Ishikawa (cell line): ENCODE measurements at regions not wholly inside any gene's neighbourhood (a gene's known extent, or its start where the extent isn't known, plus 50 kb on each side); places are given as distances from the start of the nearest gene placed in this dataset.

Experiments
- CEBPB ChIP-seq: IDR thresholded peaks from 2 replicates; pipeline ENCODE4 v1.6.1; 2012
- CREB1 ChIP-seq: IDR thresholded peaks from 2 replicates; pipeline ENCODE4 v1.6.1; 2012; ENCODE audit warnings: low read depth
- EGR1 ChIP-seq: IDR thresholded peaks from 2 replicates; pipeline ENCODE4 v1.6.1; 2012
- EP300 ChIP-seq: IDR thresholded peaks from 2 replicates; pipeline ENCODE4 v1.6.1; 2012; ENCODE audit warnings: borderline replicate concordance
- FOXM1 ChIP-seq: IDR thresholded peaks from 2 replicates; pipeline ENCODE4 v1.6.1; 2012; ENCODE audit warnings: low read depth, borderline replicate concordance
- MAX ChIP-seq: IDR thresholded peaks from 2 replicates; pipeline ENCODE4 v1.6.1; 2012
- NFIC ChIP-seq: IDR thresholded peaks from 2 replicates; pipeline ENCODE4 v1.6.1; 2012
- RAD21 ChIP-seq: IDR thresholded peaks from 2 replicates; pipeline ENCODE4 v1.6.1; 2012; ENCODE audit warnings: low read depth
- REST ChIP-seq: IDR thresholded peaks from 2 replicates; pipeline ENCODE4 v1.6.1; 2012; ENCODE audit warnings: low read depth, mild to moderate bottlenecking
- TAF1 ChIP-seq: IDR thresholded peaks from 2 replicates; pipeline ENCODE4 v1.6.1; 2012; ENCODE audit warnings: low read depth, mild to moderate bottlenecking
- TCF12 ChIP-seq: IDR thresholded peaks from 2 replicates; pipeline ENCODE4 v1.6.1; 2012; ENCODE audit warnings: low read depth
- TEAD4 ChIP-seq: IDR thresholded peaks from 2 replicates; pipeline ENCODE4 v1.6.1; 2012
- USF1 ChIP-seq: IDR thresholded peaks from 2 replicates; pipeline ENCODE4 v1.6.1; 2012
- YY1 ChIP-seq: IDR thresholded peaks from 2 replicates; pipeline ENCODE4 v1.6.1; 2012; ENCODE audit warnings: low read depth
- ZBTB7A ChIP-seq: IDR thresholded peaks from 2 replicates; pipeline ENCODE4 v1.6.1; 2012; ENCODE audit warnings: low read depth

- no peak for TF ChIP-seq EP300
- no peak for TF ChIP-seq ZBTB7A
- TF ChIP-seq YY1: no peak
- TF ChIP-seq MAX: no peak
- TF ChIP-seq USF1: no peak
- no peak for TF ChIP-seq FOXM1
- TF ChIP-seq TAF1: no peak
- no peak for TF ChIP-seq EGR1
- no peak for TF ChIP-seq RAD21
- TF ChIP-seq CREB1: no peak
- no peak for TF ChIP-seq REST
- TF ChIP-seq CEBPB: no peak
- TF ChIP-seq TCF12: no peak
These were observed 476.6 kb downstream of the IRS2 start for GRCh38 chr13:109309625-109310363.

- TF ChIP-seq TEAD4 (no peak), ZBTB7A (no peak), EGR1 (no peak), FOXM1 (no peak), REST (no peak), CREB1 (no peak), USF1 (no peak), RAD21 (no peak), CEBPB (no peak)
These were observed 479.4 kb downstream of the IRS2 start for GRCh38 chr13:109307027-109307426.

GRCh38 chr13:109301726-109302125 is 484.7 kb downstream of the IRS2 start:
- no peak for TF ChIP-seq ZBTB7A
- TF ChIP-seq YY1: no peak
- TF ChIP-seq TAF1: no peak

GRCh38 chr13:109301276-109301675 is 485.1 kb downstream of the IRS2 start:
- TF ChIP-seq MAX (no peak), ZBTB7A (no peak), RAD21 (no peak), USF1 (no peak), TCF12 (no peak), TEAD4 (no peak), EP300 (no peak), CEBPB (no peak), CREB1 (no peak), YY1 (no peak), TAF1 (no peak), EGR1 (no peak), FOXM1 (no peak), NFIC (no peak), REST (no peak)

- TF ChIP-seq TEAD4: no peak
- TF ChIP-seq CREB1: no peak
- no peak for TF ChIP-seq TCF12
- no peak for TF ChIP-seq ZBTB7A
- TF ChIP-seq RAD21: no peak
- TF ChIP-seq FOXM1: no peak
- TF ChIP-seq USF1: no peak
- no peak for TF ChIP-seq YY1
- TF ChIP-seq REST: no peak
These were observed 488.8 kb downstream of the IRS2 start for GRCh38 chr13:109297628-109298027.
